ENCODE measurements at regions not wholly inside any gene's neighbourhood (a gene's known extent, or its start where the extent isn't known, plus 50 kb on each side); places are given as distances from the start of the nearest gene placed in this dataset.

GRCh38 chr19:30743011-30743410, 370.8 kb downstream of the ZNF536 start:
- Mint-ChIP-seq H3K4me3 (no peak overlapping the region; a peak in 1 of 5 replicates), H3K4me1 (no peaks in the 10 kb centered on the region), H3K27ac (no peak overlapping the region), H3K9me3 (no peaks in the 10 kb centered on the region; a peak in 2 of 5 replicates), H3K36me3 (ENCODE audit: insufficient read depth in 1 of 3, low read depth in 3 of 3) (no peaks in the 10 kb centered on the region; a peak in 1 of 7 replicates), H3K27me3 (ENCODE audit: low read depth) (no peaks in the 10 kb centered on the region; the same call in none of the 2 replicates)
- no peak overlapping the region for H3K27ac ChIP-seq (ENCODE audit: insufficient read length, low read depth, low read length)
- H3K79me1 ChIP-seq (ENCODE audit: insufficient read depth, low read depth, low read length, poor library complexity, severe bottlenecking) = no peaks in the 10 kb centered on the region
- no peak overlapping the region for H3K56ac ChIP-seq (ENCODE audit: insufficient read length, low read depth, low read length)
- WGBS (ENCODE audit: extremely low coverage, insufficient read length, low lambda C conversion rate) = no CpG with 5 or more reads among the region's 10 CpGs
- H3K9ac ChIP-seq (ENCODE audit: extremely low read depth, insufficient read length, low read length) = no peak overlapping the region
- no peak overlapping the region for H2BK120ac ChIP-seq (ENCODE audit: low read depth, low read length, poor library complexity, severe bottlenecking)
- no peak overlapping the region for H4K5ac ChIP-seq (ENCODE audit: insufficient read length, low read depth, low read length)
- H3K4me2 ChIP-seq (ENCODE audit: insufficient read depth, insufficient read length, low read length) = no peak overlapping the region
- no peaks in the 10 kb centered on the region for H3K4me1 ChIP-seq (ENCODE audit: insufficient read depth, low read length)
- no peaks in the 10 kb centered on the region for H3K9me3 ChIP-seq (ENCODE audit: control insufficient read depth, low read depth, low read length)
- no peak overlapping the region for H2BK15ac ChIP-seq (ENCODE audit: low read depth, low read length)
- no peaks in the 10 kb centered on the region for H3K79me2 ChIP-seq (ENCODE audit: insufficient read depth, low read length)
- H4K91ac ChIP-seq (ENCODE audit: insufficient read length, low read depth, low read length) = no peak overlapping the region
- H2BK5ac ChIP-seq (ENCODE audit: insufficient read length, low read length) = no peak overlapping the region
- no peak overlapping the region for H3T11ph ChIP-seq (ENCODE audit: low read length)
- no peaks in the 10 kb centered on the region for H3K27me3 ChIP-seq (ENCODE audit: insufficient read depth, low read length)
- no peak overlapping the region for H3K4ac ChIP-seq (ENCODE audit: low read depth, low read length)
- no peak overlapping the region for H2BK20ac ChIP-seq (ENCODE audit: low read depth, low read length, poor library complexity, severe bottlenecking)
- no peak overlapping the region for H4K8ac ChIP-seq (replicated peaks; ENCODE audit: insufficient read length, low read depth, low read length)
- no peak overlapping the region for H2AFZ ChIP-seq (ENCODE audit: low read length)
- H2BK12ac ChIP-seq (ENCODE audit: insufficient read length, low read depth, low read length) = no peak overlapping the region
- H3K23me2 ChIP-seq (ENCODE audit: insufficient read length, low read depth, low read length, poor library complexity, severe bottlenecking) = no peaks in the 10 kb centered on the region
- H2AK5ac ChIP-seq (ENCODE audit: insufficient read length, low read length) = no peak overlapping the region
- no peak overlapping the region; the same call in 1 of the 2 replicates for H3K14ac ChIP-seq (ENCODE audit: insufficient read depth, low read length)
- H3K18ac ChIP-seq (ENCODE audit: insufficient read length, low read depth, low read length) = no peak overlapping the region
- TF ChIP-seq CTCF (conservative IDR thresholded peaks at IDR 0.05) = no peak
- DNase-seq = no peak
- H3K23ac ChIP-seq (ENCODE audit: insufficient read length, low read depth, low read length) = no peak overlapping the region
- H4K20me1 ChIP-seq (ENCODE audit: control insufficient read depth, insufficient read depth, insufficient read length) = no peaks in the 10 kb centered on the region

All from H9 (cell line).